Neutrophil (primary cell): ENCODE measurements at regions not wholly inside any gene's neighbourhood (a gene's known extent, or its start where the extent isn't known, plus 50 kb on each side); places are given as distances from the start of the nearest gene placed in this dataset.
"Not testable (repeated sequence)": the region's sequence is repeated elsewhere in the genome, so short reads cannot be mapped to it uniquely, and the experiment has no call there.

ENCODE experiments used
- H3K27ac ChIP-seq: fragments of 200-600 bp; sonication (generic); 2 replicates; pipeline ENCODE4 v1.5.1; 2016; ENCODE audit warnings: mild to moderate bottlenecking, moderate library complexity
- H3K27me3 ChIP-seq: fragments of 200-600 bp; sonication (generic); 2 replicates; pipeline ENCODE4 v1.6.0; 2016; ENCODE audit warnings: mild to moderate bottlenecking
- H3K36me3 ChIP-seq: fragments of 200-600 bp; sonication (generic); 2 replicates; pipeline ENCODE4 v1.5.1; 2017
- H3K4me1 ChIP-seq, 2 experiments: fragments of 200-600 bp in 1 of 2; sonication (generic) in 1 of 2; 1 replicate in 1 of 2; 2 replicates in 1 of 2; pipeline versions ENCODE4 v1.5.1 to v1.6.1; 2013 to 2016; ENCODE audit warnings: low read depth in 1 of 2, low read length in 1 of 2, mild to moderate bottlenecking in 1 of 2, moderate library complexity in 1 of 2; ENCODE audit not compliant: control insufficient read depth in 1 of 2, insufficient read depth in 1 of 2
- H3K4me3 ChIP-seq, 2 experiments: fragments of 200-600 bp in 1 of 2; sonication (generic) in 1 of 2; 1 replicate in 1 of 2; 2 replicates in 1 of 2; pipeline ENCODE4 v1.5.1; 2013 to 2016; ENCODE audit warnings: low read depth in 1 of 2, low read length in 1 of 2, mild to moderate bottlenecking in 1 of 2, moderate library complexity in 1 of 2
- H3K9me3 ChIP-seq: fragments of 200-600 bp; sonication (generic); 2 replicates; pipeline ENCODE4 v1.5.1; 2016
- CTCF ChIP-seq: fragments of 200-600 bp; sonication (generic); IDR thresholded peaks from 2 replicates; pipeline ENCODE4 v1.5.1; 2016; ENCODE audit warnings: antibody characterized with exemption

- no peaks in the 10 kb centered on the region for H3K36me3 ChIP-seq
- no peak for TF ChIP-seq CTCF
- no peaks in the 10 kb centered on the region for H3K27me3 ChIP-seq
- H3K4me3 ChIP-seq = no peak overlapping the region
- H3K9me3 ChIP-seq = no peaks in the 10 kb centered on the region
- no peak overlapping the region for H3K27ac ChIP-seq
- H3K4me1 ChIP-seq = no peaks in the 10 kb centered on the region
These were observed 91.6 kb downstream of the DHRS2 start for GRCh38 chr14:23727566-23728335.

GRCh38 chr14:23728791-23729190 is 92.6 kb downstream of the DHRS2 start:
- H3K27ac ChIP-seq = no peak overlapping the region
- no peak for TF ChIP-seq CTCF
- no peaks in the 10 kb centered on the region for H3K4me1 ChIP-seq
- no peaks in the 10 kb centered on the region for H3K27me3 ChIP-seq
- no peak overlapping the region for H3K4me3 ChIP-seq
- no peaks in the 10 kb centered on the region for H3K36me3 ChIP-seq
- no peaks in the 10 kb centered on the region for H3K9me3 ChIP-seq

- H3K27me3 ChIP-seq = no peaks in the 10 kb centered on the region
- H3K36me3 ChIP-seq = no peaks in the 10 kb centered on the region
- no peak overlapping the region for H3K4me3 ChIP-seq
- no peaks in the 10 kb centered on the region for H3K9me3 ChIP-seq
- no peak for TF ChIP-seq CTCF
- no peak overlapping the region for H3K27ac ChIP-seq
- no peaks in the 10 kb centered on the region for H3K4me1 ChIP-seq
These were observed 93.7 kb downstream of the DHRS2 start for GRCh38 chr14:23729720-23730387.

- H3K27ac ChIP-seq = no peak overlapping the region
- TF ChIP-seq CTCF = no peak
- no peaks in the 10 kb centered on the region for H3K9me3 ChIP-seq
- H3K36me3 ChIP-seq = no peaks in the 10 kb centered on the region
- H3K27me3 ChIP-seq = no peaks in the 10 kb centered on the region
- H3K4me3 ChIP-seq = no peak overlapping the region
- H3K4me1 ChIP-seq = no peaks in the 10 kb centered on the region
These were observed 99.2 kb downstream of the DHRS2 start for GRCh38 chr14:23735394-23735793.

GRCh38 chr14:23744368-23744767 is 108.2 kb downstream of the DHRS2 start:
- not testable (repeated sequence) for H3K4me3 ChIP-seq, H3K27ac ChIP-seq, H3K36me3 ChIP-seq, H3K9me3 ChIP-seq, H3K4me1 ChIP-seq, H3K27me3 ChIP-seq

GRCh38 chr14:23750357-23750756 is 114.2 kb downstream of the DHRS2 start:
- peaks cover 3% of the 10 kb centered on the region for H3K27me3 ChIP-seq
- H3K27ac ChIP-seq = no peak overlapping the region
- no peaks in the 10 kb centered on the region for H3K36me3 ChIP-seq
- H3K4me1 ChIP-seq = no peaks in the 10 kb centered on the region
- H3K9me3 ChIP-seq = no peaks in the 10 kb centered on the region
- no peak for TF ChIP-seq CTCF
- H3K4me3 ChIP-seq = no peak overlapping the region
